B cell (primary cell): ENCODE measurements at regions not wholly inside any gene's neighbourhood (a gene's known extent, or its start where the extent isn't known, plus 50 kb on each side); places are given as distances from the start of the nearest gene placed in this dataset.

Experiments
- CTCF ChIP-seq: fragments of 200-600 bp; IDR thresholded peaks from one replicate; pipeline ENCODE4 v1.8.0; 2022; ENCODE audit warnings: antibody characterized with exemption, mild to moderate bottlenecking
- EZH2 ChIP-seq: IDR thresholded peaks from 2 replicates; pipeline ENCODE4 v1.6.1; 2012; ENCODE audit warnings: borderline replicate concordance, low read depth, mild to moderate bottlenecking, moderate library complexity, low read length; ENCODE audit not compliant: insufficient read depth, poor library complexity, severe bottlenecking

GRCh38 chr14:51529736-51530135 is 122.0 kb upstream of the FRMD6 start:
- TF ChIP-seq CTCF, result no peak
- TF ChIP-seq EZH2, result no peak
